CD14-positive monocyte (primary cell): ENCODE measurements at regions not wholly inside any gene's neighbourhood (a gene's known extent, or its start where the extent isn't known, plus 50 kb on each side); places are given as distances from the start of the nearest gene placed in this dataset.

Source experiments
- DNase-seq, 3 donors: peaks; one replicate each; pipeline ENCODE4 v3.0.0-alpha.2; 2011 to 2022
- H2AFZ ChIP-seq: 2 replicates; pipeline ENCODE4 v1.6.0; 2012; ENCODE audit warnings: mild to moderate bottlenecking, low read depth, low read length, inconsistent platforms; ENCODE audit not compliant: insufficient read depth, poor library complexity, severe bottlenecking
- H3K27ac ChIP-seq, 2 donors: 1 replicate in 1 of 2; 2 replicates in 1 of 2; pipeline ENCODE4 v1.5.1; 2012 to 2013; ENCODE audit warnings: low read length in 2 of 2, control low read depth in 1 of 2, inconsistent platforms in 1 of 2, low read depth in 1 of 2, mild to moderate bottlenecking in 1 of 2
- H3K27me3 ChIP-seq, 2 donors: one replicate each; pipeline versions ENCODE4 v1.6.0 to v1.6.1; 2011 to 2013; ENCODE audit warnings: low read length in 2 of 2; ENCODE audit not compliant: control insufficient read depth in 2 of 2, insufficient read depth in 2 of 2
- H3K36me3 ChIP-seq, 2 donors: replicated peaks in 1 of 2; 1 replicate in 1 of 2; 2 replicates in 1 of 2; pipeline versions ENCODE4 v1.5.1 to v1.6.1; 2012 to 2013; ENCODE audit warnings: low read length in 2 of 2, control low read depth in 1 of 2, inconsistent platforms in 1 of 2, mild to moderate bottlenecking in 1 of 2; ENCODE audit not compliant: insufficient read depth in 2 of 2, control insufficient read depth in 1 of 2
- H3K4me1 ChIP-seq, 2 donors: 1 replicate in 1 of 2; 2 replicates in 1 of 2; pipeline versions ENCODE4 v1.5.1 to v1.6.1; 2012 to 2013; ENCODE audit warnings: low read length in 2 of 2, control low read depth in 1 of 2, inconsistent platforms in 1 of 2, mild to moderate bottlenecking in 1 of 2, moderate library complexity in 1 of 2; ENCODE audit not compliant: insufficient read depth in 2 of 2, control insufficient read depth in 1 of 2
- H3K4me2 ChIP-seq: replicated peaks from 2 replicates; pipeline ENCODE3; 2012; ENCODE audit warnings: low read length, moderate library complexity, mild to moderate bottlenecking; ENCODE audit not compliant: poor library complexity, severe bottlenecking; ENCODE audit errors: extremely low read depth
- H3K4me3 ChIP-seq, 3 experiments: fragments of 200-600 bp in 1 of 3; sonication (generic) in 1 of 3; replicated peaks in 1 of 3; 1 replicate in 2 of 3; 2 replicates in 1 of 3; pipeline ENCODE4 v1.5.1; 2011 to 2013; ENCODE audit warnings: low read length in 3 of 3, mild to moderate bottlenecking in 3 of 3, control low read depth in 2 of 3, low read depth in 2 of 3, inconsistent platforms in 1 of 3, moderate library complexity in 1 of 3
- H3K79me2 ChIP-seq: 2 replicates; pipeline ENCODE4 v1.6.0; 2012; ENCODE audit warnings: mild to moderate bottlenecking, control low read depth, inconsistent platforms, low read length, moderate library complexity; ENCODE audit not compliant: insufficient read depth
- H3K9ac ChIP-seq: 2 replicates; pipeline ENCODE4 v1.6.0; 2017; ENCODE audit warnings: low read length, mild to moderate bottlenecking; ENCODE audit not compliant: insufficient read depth, poor library complexity, severe bottlenecking
- H3K9me3 ChIP-seq, 2 donors: replicated peaks in 1 of 2; 1 replicate in 1 of 2; 2 replicates in 1 of 2; pipeline versions ENCODE4 v1.5.1 to v1.6.1; 2012 to 2013; ENCODE audit warnings: low read length in 2 of 2, control low read depth in 1 of 2; ENCODE audit not compliant: control insufficient read depth in 1 of 2, insufficient read depth in 1 of 2
- H4K20me1 ChIP-seq: 2 replicates; pipeline ENCODE4 v1.6.0; 2012; ENCODE audit warnings: mild to moderate bottlenecking, low read length, control low read depth, moderate library complexity; ENCODE audit not compliant: insufficient read depth
- H3K27ac Mint-ChIP-seq, 7 donors: one replicate each; pipeline ENCODE4 v1.8.0; 2020; ENCODE audit warnings: mild to moderate bottlenecking in 7 of 7, mixed read lengths in 7 of 7, moderate library complexity in 6 of 7, inconsistent platforms in 2 of 7
- H3K27me3 Mint-ChIP-seq, 3 donors: one replicate each; pipeline ENCODE4 v1.8.0; 2021 to 2022; ENCODE audit warnings: low read depth in 3 of 3, mild to moderate bottlenecking in 3 of 3, mixed read lengths in 3 of 3, moderate library complexity in 3 of 3, inconsistent platforms in 1 of 3
- H3K36me3 Mint-ChIP-seq, 2 donors: one replicate each; pipeline ENCODE4 v1.8.0; 2020; ENCODE audit warnings: mixed read lengths in 2 of 2, inconsistent platforms in 1 of 2, mild to moderate bottlenecking in 1 of 2
- H3K4me1 Mint-ChIP-seq: one replicate; pipeline ENCODE4 v1.8.0; 2020; ENCODE audit warnings: mild to moderate bottlenecking, mixed read lengths
- H3K4me3 Mint-ChIP-seq, 2 donors: one replicate each; pipeline ENCODE4 v1.8.0; 2020; ENCODE audit warnings: mild to moderate bottlenecking in 2 of 2, mixed read lengths in 2 of 2, moderate library complexity in 1 of 2
- H3K9me3 Mint-ChIP-seq, 7 donors: one replicate each; pipeline ENCODE4 v1.8.0; 2020 to 2022; ENCODE audit warnings: mixed read lengths in 7 of 7, mild to moderate bottlenecking in 6 of 7, moderate library complexity in 6 of 7, inconsistent platforms in 2 of 7
- WGBS: methylation state at CpG from one replicate; pipeline ENCODE4 v1.1.5; 2013; ENCODE audit warnings: missing lambda C conversion rate; ENCODE audit not compliant: insufficient coverage; 5-methylcytosine and 5-hydroxymethylcytosine counted together
- intact Hi-C, 2 donors: fragments of 100-400 bp; cut with micrococcal nuclease; formaldehyde crosslinking; loops; one replicate each; pipeline versions ENCODE4 v1.15.0 to v1.15.1; 2023
- TF ChIP-seq, protein P1 (sequence below): fragments of 200-600 bp; IDR thresholded peaks from one replicate; pipeline ENCODE4 v1.8.0; 2022; ENCODE audit warnings: antibody characterized with exemption, mild to moderate bottlenecking

DNA sequence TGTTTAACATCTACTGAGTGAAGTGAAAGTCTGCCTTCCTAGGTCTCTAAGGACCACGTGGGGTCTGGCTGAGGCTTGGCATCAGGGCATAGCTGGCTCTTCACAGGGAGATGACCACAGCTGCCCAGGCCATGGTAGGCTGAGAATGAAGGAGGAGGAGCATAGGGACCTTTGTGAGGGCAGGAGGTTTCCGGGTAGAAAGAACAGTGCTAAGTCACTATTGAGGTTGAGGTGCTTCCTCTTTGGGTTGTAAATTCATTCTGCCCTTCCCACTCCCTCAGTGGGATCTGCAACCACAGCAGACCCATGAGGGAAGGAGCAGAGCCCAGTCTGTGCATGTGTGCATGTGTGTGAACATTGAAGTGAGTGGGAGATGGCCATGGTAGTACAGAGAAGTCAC is 909.6 kb downstream of the VRK1 start:
- intact Hi-C loops, result no loop called here
- Histone ChIP-seq H3K79me2 (no peaks in the 10 kb centered on the region), H4K20me1 (no peaks in the 10 kb centered on the region), H3K4me3 (no peak overlapping the region), H3K9me3 (no peaks in the 10 kb centered on the region), H3K36me3 (no peaks in the 10 kb centered on the region), H3K27me3 (no peaks in the 10 kb centered on the region), H3K4me1 (peaks cover 8 to 11% of the 10 kb centered on the region in 2 donors), H2AFZ (no peak overlapping the region), H3K27ac (no peak overlapping the region), H3K4me2 (peak overlapping the region; percentile 19), H3K9ac (no peak overlapping the region)
- peaks cover 0 to 6% (median 0%) of the 10 kb centered on the region in 7 donors for H3K9me3 Mint-ChIP-seq
- peaks cover 18% of the 10 kb centered on the region for H3K4me1 Mint-ChIP-seq
- H3K27ac Mint-ChIP-seq, result no peak overlapping the region
- peaks cover 0 to 2% (median 2%) of the 10 kb centered on the region in 3 donors for H3K27me3 Mint-ChIP-seq
- peak overlapping the region in 1 of 2 donors; percentile 0 for H3K4me3 Mint-ChIP-seq
- H3K36me3 Mint-ChIP-seq, result no peaks in the 10 kb centered on the region
- no peak for DNase-seq
- TF ChIP-seq, protein P1, sequence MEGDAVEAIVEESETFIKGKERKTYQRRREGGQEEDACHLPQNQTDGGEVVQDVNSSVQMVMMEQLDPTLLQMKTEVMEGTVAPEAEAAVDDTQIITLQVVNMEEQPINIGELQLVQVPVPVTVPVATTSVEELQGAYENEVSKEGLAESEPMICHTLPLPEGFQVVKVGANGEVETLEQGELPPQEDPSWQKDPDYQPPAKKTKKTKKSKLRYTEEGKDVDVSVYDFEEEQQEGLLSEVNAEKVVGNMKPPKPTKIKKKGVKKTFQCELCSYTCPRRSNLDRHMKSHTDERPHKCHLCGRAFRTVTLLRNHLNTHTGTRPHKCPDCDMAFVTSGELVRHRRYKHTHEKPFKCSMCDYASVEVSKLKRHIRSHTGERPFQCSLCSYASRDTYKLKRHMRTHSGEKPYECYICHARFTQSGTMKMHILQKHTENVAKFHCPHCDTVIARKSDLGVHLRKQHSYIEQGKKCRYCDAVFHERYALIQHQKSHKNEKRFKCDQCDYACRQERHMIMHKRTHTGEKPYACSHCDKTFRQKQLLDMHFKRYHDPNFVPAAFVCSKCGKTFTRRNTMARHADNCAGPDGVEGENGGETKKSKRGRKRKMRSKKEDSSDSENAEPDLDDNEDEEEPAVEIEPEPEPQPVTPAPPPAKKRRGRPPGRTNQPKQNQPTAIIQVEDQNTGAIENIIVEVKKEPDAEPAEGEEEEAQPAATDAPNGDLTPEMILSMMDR, result no peak
- WGBS, result 17% methylated on average over 1 of the region's 2 CpGs

GRCh38 chr14:97707603-97708002 is 910.4 kb downstream of the VRK1 start:
- DNase-seq, result no peak
- no peaks in the 10 kb centered on the region for H3K27me3 ChIP-seq
- no peaks in the 10 kb centered on the region for H4K20me1 ChIP-seq
- no peak overlapping the region for H3K27ac ChIP-seq
- H3K9ac ChIP-seq, result no peak overlapping the region
- H2AFZ ChIP-seq, result no peak overlapping the region
- no peaks in the 10 kb centered on the region for H3K36me3 ChIP-seq
- Mint-ChIP-seq H3K36me3 (no peaks in the 10 kb centered on the region), H3K27ac (no peak overlapping the region), H3K27me3 (peaks cover 0 to 2% (median 2%) of the 10 kb centered on the region in 3 donors), H3K4me1 (peaks cover 18% of the 10 kb centered on the region), H3K9me3 (peaks cover 0 to 6% (median 0%) of the 10 kb centered on the region in 7 donors), H3K4me3 (no peak overlapping the region)
- no peak overlapping the region for H3K4me3 ChIP-seq
- 0% methylated on average over 3 of the region's 6 CpGs for WGBS
- TF ChIP-seq, protein P1, result no peak
- peaks cover 8 to 11% of the 10 kb centered on the region in 2 donors for H3K4me1 ChIP-seq
- intact Hi-C loops, result no loop called here
- no peaks in the 10 kb centered on the region for H3K9me3 ChIP-seq
- no peaks in the 10 kb centered on the region for H3K79me2 ChIP-seq
- H3K4me2 ChIP-seq, result no peak overlapping the region
